ENCODE measurements at regions not wholly inside any gene's neighbourhood (a gene's known extent, or its start where the extent isn't known, plus 50 kb on each side); places are given as distances from the start of the nearest gene placed in this dataset.

- TF ChIP-seq, protein P1, sequence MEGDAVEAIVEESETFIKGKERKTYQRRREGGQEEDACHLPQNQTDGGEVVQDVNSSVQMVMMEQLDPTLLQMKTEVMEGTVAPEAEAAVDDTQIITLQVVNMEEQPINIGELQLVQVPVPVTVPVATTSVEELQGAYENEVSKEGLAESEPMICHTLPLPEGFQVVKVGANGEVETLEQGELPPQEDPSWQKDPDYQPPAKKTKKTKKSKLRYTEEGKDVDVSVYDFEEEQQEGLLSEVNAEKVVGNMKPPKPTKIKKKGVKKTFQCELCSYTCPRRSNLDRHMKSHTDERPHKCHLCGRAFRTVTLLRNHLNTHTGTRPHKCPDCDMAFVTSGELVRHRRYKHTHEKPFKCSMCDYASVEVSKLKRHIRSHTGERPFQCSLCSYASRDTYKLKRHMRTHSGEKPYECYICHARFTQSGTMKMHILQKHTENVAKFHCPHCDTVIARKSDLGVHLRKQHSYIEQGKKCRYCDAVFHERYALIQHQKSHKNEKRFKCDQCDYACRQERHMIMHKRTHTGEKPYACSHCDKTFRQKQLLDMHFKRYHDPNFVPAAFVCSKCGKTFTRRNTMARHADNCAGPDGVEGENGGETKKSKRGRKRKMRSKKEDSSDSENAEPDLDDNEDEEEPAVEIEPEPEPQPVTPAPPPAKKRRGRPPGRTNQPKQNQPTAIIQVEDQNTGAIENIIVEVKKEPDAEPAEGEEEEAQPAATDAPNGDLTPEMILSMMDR (IDR thresholded peaks at IDR 0.05) = no peak
- TF ChIP-seq POLR2AphosphoS5 (IDR thresholded peaks at IDR 0.05) = no peak
- TF ChIP-seq POLR2A (IDR thresholded peaks at IDR 0.05) = no peak
Measured at GRCh38 chr6:93136111-93136510, 283.2 kb downstream of the EPHA7 start.

All from breast epithelium (tissue), 3 donors.